GM19035 (cell line): ENCODE measurements at regions not wholly inside any gene's neighbourhood (a gene's known extent, or its start where the extent isn't known, plus 50 kb on each side); places are given as distances from the start of the nearest gene placed in this dataset.
"Not testable (repeated sequence)": the region's sequence is repeated elsewhere in the genome, so short reads cannot be mapped to it uniquely, and the experiment has no call there.

Experiments
- ATAC-seq: cut with Tn5 transposase; IDR thresholded peaks from one replicate; pipeline ENCODE4 v1.9.1; 2021; ENCODE audit not compliant: unreplicated experiment

DNA sequence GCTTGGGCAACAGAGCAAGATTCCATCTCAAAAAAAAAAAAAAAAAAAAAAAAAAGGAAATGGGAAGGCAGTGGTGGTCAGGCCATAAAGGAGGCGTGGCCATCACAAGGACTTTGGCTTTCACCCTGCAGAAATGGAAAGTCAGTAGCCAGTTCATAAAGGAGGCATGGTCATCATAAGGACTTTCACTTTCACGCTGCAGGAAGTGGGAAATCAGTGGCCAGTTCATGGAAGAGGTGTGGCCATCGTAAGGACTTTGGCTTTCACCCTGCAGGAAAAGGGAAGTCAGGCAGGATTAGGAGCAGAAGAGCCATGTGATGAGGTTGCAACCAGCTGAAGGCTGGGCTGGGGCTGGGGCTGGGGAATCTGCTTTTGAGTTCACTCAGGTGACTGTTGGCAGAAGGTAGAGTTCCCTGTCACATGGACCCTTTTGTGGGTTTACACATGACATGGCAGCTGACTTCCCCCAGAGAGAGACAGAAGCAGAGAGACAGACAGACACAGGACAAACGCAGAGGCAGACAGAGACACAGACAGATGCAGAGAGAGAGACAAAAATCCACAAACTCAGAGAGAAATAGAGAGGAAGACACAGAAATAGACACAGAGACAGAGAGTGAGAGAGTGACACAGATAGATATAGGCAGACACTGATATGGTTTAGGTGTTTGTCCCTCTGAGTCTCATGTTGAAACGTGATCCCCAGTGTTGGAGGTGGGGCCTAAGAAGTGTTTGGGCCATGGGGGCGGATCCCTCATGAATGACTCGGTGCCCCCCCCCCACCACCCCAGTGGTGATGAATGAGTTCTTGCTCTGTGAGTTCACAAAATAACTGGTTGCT lies 263.9 kb upstream of the KAZN start:
- ATAC-seq = no peak

DNA sequence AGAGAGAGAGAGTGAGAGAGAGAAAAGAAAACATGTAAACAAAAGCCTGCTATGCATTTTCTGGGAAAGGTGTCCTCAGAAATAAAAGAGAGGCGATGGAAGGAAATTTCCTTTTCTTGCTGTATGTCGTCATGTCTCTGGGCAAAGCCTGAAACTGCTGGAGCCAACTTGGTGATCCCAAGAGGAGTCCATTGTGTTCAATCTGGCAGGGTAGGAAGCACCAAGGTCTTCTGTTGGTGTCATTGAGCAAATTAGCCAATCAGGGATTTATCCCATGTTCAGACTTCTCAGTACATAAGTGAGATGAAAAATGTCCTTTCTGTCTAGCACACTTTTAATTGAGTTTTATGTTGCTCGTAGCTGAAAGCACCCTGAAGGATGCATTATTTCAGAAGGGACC lies 260.0 kb upstream of the KAZN start:
- ATAC-seq = no peak

DNA sequence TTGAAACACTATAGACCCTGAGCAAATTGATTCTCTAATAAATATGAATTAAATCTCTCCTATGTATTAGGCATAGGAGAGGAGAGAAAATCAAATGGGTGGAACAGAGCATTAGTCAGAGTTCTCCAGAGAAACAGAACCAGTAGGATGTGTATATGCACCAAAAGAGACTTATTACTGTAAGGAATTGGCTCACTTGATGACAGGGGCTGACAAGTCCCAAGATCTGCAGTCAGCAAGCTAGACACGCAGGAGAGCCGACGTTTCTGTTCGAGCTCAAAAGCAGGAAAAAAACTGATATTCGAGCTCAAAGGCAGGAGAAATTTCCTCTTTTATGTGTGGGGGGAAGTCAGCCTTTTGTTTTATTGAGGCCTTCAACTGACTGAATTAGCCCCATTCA lies 259.2 kb upstream of the KAZN start:
- no peak for ATAC-seq

DNA sequence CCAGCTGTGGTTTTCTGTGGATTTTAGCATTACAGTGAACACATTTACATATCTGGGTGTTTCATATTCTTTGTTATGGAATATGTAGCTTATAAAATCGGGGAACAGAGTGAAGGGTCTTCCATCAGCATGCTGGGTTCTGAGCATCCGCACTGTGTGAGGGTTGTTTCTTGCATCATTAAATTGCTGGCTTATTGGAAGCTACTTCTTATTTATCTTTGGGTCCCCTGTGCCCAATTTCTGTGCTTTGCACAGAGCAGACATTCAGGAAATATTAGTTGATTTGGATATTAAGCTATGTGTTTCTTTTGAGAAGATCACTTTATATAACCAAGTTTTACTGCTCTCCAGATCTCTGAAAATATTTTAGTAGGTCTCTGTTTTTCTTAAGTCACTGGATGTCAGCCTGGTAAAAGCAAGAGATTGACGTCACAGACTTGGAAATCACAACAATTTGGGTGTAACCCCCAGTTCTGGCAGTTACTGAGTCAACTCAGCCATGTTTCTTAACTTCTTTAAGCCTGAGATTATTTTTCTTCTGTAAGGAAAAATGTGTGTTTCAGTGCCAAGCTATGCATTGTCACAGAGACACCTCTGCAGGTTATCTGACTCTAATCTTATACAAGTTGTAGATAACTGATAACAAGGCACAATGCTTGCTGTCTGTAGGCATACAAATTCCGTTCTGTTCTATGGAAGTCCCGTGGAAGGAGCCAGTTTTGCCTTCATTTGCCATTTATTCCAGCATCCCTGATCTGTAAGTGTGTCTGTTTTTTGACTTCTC lies 258.3 kb upstream of the KAZN start:
- no peak for ATAC-seq

DNA sequence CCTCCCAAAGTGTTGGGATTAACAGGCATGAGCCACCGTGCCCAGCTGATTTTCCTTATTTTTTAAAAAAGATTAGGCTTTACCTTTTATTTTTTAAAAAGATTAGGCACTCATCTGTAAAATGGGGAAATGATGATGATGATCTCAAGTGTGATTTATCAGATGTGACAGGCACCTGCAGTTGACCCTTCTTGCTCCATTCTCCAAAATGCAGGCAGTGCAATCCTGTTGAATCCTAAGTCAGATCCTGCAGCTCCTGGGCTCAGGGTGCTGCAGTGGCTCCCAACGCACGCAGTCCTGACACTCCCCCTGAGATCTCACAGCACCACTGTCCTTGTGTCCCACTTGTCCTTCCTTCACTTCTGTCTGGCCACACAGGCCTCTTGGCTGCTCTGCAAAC lies 257.3 kb upstream of the KAZN start:
- ATAC-seq = no peak

DNA sequence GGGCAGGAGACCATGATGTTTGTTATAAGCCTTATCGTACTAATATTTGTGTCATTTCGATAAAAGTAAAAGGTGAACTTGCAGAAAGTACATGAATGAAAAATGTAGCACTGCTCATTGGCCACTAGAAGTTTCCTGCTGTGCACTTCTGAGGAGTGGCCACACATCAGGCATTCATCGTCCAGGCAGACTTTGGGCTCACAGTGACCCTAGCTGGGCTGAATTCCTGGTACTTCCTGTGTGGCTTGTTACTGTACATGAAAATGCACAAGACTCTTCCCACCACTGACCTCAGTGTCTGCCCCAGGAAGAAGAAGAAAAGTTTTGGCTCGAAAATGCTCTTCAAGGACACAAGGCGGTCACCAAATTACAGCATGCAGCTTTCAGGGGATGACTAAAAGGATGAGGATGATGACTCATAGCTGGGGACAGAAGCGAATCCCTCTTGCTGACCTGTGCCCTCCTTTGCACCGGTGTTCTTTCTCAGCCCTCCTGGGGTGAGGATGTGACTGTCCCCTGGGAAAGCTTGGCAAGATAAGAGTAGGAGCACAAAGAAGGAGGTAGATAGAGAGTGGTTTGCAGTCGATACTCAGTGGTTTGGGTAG lies 252.4 kb upstream of the KAZN start:
- ATAC-seq = no peak

DNA sequence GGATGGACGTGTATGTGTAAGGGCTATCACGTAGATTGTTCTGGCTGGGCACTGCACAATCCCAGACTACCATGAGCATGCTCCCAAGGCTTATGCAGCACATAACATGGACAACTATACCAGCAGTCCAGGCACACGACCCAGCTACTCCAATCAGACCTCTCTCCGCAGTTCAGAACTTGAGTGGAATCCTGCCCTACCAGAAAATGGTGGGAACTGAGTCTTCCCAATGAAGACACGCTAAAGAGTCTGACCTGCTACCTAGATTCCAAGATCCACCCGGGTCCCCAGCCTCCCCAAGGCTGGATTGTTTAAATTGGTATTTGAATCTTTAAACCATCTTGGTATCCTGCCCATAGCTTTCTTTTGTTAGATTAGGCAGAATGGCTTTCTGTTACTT lies 251.3 kb upstream of the KAZN start:
- no peak for ATAC-seq

DNA sequence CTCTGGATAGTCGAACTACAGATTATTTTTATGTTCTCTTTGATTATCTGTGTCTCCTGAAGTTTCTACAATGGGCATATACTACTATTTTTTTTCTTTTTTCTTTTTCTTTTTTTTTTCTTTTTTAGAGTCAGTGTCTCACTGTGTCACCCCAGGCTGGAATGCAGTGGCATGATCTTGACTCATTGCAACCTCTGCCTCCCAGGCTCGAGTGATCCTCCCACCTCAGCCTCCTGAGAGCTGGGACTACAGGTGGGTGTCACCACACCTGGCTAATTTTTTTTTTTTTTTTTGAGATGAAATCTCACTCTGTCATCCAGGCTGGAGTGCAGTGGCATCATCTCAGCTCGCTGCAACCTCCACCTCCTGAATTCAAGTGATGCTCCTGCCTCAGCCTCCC lies 250.7 kb upstream of the KAZN start:
- ATAC-seq = no peak

DNA sequence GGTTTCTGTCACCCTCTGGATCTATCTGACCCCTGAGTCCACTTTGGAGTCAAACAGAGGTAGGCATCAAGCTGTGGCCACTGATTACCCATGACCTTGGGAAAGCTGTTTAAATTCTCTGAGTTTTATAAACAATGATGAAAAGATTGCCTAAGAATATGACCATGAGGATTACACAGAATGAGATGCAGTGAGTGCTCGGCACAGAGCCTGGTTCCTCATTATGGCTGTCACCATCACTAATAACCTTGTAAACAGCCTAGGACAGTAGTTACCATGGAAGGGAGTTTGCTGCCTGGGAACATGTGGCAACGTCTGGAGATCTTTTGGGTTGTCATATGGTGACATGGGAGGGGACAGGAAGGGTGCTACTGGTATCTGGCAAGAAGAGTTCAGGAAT lies 248.3 kb upstream of the KAZN start:
- ATAC-seq = no peak

DNA sequence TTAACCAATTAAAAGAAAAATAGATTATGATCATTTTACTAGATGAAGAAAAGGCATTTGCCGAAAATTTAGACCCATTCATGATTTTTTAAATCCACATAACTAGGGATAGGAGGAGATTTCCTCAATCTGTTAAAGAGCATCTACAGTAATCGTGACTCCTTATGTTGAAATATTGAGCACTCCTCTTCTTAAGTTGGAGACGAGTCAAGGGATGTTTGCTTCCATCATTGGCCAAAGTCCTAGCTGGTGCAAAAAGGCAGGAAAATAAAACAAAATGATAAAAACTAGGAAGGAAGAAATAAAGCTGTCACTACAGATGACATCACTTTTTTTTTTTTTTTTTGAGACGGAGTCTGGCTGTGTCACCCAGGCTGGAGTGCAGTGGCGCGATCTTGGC lies 245.6 kb upstream of the KAZN start:
- no peak for ATAC-seq

DNA sequence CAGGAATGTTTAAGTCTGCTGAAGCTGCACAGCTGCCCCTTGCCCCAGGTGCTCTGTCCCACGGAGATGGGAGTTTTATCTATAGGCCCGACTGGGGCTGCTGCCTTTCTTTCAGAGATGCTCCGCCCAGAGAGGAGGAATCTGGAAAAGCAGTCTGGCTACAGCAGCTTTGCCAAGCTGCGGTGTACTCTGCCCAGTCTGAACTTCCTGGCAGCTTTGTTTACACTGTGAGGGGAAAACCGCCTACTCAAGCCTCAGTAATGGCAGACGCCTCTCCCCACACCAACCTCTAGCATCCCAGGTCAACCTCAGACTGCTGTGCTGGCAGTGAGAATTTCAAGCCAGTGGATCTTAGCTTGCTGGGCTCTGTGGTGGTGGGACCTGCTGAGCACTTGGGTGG lies 237.5 kb upstream of the KAZN start:
- ATAC-seq = not testable (repeated sequence)

DNA sequence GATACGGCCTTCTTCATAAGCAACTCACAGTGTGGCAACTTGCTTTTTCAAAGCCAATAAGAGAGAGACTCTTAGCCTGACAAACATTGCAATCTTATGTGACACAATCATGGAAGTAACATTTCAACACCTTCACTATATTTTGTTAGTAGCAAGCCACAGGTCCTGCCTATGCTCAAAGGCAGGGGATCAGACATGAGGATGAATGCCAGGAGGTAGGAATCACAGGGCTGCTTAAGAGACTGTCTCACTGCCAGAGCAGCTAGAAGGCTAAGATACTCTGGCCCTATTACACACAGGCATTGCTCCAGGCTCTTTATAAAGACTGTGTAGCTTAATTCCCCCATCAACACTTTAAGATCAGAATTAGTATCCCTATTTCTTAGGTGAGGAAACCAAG lies 236.2 kb upstream of the KAZN start:
- ATAC-seq = no peak

DNA sequence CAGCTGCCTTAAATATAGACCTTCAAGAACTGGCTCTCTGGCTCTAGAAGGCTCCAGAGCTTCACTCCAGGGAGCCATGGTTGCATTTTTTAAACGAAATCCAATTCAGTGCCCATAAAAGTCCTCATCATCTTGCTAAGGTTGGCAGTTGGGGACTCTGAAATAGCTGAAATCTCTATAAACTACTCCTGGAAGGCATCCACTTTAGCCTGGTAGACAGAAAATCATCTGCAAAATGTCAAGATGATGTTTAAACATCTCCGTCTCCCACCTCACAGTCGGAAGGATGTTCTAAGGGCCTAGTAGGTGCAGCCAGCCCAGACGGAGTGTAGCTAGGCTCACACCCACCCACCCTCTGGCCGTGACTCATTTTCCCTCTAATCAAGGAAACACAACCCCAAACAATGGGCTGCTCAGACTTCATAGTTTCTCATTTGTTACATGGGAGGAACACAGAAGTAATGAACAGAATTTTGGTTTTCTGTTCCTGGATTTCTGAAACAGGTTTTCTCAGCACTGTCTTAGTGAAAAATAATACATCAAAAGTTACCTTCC lies 235.4 kb upstream of the KAZN start:
- no peak for ATAC-seq

DNA sequence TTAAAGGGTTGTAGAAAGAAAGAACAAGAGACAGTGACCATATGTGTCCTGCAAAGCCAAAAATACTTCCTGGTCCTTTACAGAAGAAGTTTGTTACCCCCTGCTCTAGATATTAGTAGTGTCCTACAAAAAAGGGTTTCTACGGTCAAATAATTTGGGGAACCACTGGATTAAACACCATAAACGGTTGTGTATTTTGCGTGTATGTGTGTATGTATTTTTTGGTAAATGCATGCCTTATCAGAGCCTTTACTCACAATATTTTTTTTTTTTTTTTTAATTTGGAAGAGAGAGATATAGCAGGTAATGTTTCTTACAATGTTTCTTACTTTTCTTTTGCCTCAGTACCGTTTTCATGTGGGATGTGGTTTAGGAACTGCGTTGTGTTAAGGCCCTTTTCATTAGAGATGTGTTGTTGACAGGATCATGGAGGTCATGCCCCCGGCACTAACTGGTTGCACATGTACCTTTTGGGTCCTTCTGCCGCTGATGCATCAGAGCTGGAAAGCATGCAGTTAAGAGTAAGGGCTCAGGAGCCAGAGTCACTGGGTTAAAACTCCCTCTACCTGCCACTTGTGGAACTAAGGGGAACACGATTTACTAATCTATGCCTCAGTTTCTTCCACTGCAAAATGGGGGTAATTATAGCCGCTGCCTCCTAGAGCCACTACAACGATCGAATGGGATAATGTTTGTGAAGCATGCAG lies 234.6 kb upstream of the KAZN start:
- no peak for ATAC-seq

DNA sequence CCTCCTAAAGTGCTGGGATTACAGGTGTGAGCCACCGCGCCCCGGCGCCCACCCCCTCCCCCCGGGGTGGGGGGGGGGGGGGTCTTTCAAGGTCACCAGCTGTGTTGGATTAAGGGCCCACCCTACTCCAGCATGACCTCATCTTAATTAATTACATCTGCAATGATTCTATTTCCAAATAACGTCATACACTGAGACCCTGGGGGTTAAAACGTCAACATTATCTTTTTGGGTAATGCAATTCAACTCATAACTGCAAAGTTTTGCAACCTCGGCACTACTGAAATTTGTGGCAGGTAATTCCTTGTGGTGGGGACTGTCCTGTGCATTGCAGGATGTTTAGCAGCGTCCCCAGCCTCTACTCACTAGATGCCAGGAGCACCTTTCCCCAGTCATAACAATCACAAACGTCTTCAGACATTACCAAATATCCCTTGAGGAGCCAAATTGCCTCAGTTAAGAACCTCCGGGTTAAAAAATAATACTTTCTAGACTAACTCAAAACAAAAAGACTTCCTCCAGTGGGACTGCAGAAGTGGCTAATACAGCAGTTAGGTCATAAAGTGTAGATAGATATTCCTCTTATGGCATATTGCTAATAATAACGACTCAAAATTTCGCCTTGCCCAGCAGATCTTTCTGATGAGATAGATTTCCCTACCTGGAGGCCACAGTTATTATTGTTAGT lies 233.0 kb upstream of the KAZN start:
- ATAC-seq = no peak

DNA sequence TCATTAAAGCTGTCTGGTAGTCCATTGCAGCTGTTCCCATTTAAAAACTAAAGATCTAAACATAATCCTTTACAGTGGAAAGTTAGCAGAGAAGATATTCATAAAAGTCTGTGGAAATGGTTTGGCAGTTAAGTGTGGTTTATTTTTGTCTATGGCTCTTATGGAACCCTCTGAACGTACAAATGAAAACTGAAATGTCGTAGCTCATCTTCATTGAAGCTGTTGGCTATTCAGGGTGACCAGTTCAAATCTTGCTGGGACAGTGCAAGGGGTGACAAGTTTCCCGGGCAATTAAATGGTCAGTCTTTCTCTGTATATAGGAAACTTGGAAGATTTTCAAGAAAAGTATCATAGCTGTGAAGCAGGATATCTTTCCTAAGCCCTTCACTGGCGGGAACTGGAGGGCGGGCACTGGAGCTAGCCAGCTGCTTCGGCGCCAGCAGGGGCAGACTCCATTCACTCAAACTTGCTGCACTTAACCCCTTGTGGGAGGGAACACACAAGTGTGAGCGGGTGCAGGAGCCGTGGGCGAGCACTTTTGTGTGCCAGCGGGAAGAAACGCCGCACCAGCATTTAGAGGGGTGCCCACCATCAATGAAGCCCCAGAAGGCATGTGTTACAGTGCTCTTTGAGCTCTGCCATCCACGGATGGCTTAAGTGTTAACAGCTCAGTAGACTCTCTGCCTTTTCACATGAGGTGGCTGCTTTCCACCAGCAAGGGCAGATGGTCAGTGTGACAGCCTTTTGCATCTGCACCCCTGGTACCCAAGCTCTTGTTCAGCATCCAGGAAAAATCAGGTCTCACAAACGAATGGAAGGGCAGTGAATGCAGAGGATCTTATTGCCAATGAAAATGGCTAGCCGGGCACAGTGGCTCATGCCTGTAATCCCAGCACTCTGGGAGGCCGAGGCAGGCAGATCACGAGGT lies 232.1 kb upstream of the KAZN start:
- no peak for ATAC-seq

DNA sequence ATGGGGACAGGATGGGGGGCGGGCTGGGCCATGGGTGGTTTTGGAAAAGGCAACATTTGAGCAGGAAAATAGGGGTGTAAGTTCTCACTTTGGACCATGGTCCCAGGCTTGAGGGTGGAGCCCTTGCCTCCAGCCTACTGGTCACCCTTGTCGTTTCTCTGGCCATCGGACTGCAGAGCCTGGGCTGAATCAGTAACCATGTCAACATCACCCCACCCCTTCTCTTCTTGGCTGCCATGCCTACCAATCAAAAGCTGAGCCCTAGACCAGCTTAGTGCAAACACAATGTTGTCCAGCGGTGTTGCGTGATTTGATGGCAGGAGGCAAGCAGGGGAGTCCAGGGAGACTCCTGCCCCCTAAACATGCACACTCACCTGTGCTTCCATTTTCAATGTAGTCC lies 231.0 kb upstream of the KAZN start:
- ATAC-seq = no peak

DNA sequence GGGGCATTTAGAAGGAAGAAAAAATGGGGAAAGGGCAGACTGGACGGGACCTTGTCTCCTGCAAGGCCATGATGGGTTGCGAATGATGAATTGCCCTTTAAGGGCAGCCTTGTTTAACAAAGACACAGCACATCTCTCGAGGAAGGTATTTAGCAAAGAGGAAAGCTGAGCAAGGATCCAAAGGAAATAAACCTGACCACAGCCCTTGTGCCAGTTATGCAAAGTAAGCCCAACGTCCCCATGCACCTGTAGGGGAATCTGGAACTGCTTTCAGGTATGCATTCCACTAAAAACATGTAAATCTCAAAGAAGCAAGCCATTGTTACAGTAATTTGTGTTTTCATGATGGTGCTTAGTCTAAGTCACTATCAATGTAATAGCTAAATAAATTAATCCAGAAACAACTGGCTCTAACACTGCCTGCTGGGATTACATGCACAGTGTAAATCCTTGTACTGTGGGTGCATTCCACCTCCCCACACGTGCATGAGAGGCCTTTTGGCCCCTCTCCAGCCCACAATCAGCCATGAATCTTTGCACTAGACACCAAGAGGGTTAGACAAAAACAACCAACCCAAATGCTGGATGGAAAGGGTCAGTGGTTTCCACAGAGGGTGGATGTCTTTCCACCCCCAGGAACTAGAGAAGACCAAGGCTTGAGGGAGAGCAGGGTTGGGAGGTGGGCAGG lies 228.8 kb upstream of the KAZN start:
- no peak for ATAC-seq
